IMR-90 (cell line): ENCODE measurements at regions not wholly inside any gene's neighbourhood (a gene's known extent, or its start where the extent isn't known, plus 50 kb on each side); places are given as distances from the start of the nearest gene placed in this dataset.
A peak's percentile ranks its signal among the peaks of the same experiment; 100 is the strongest.

ENCODE experiments used
- ATAC-seq: fragments of 200-7000 bp; cut with Tn5 transposase; 2 replicates; pipeline ENCODE4 v1.9.1; 2020; ENCODE audit warnings: low read depth, mild to moderate bottlenecking, moderate library complexity
- BruUV-seq: library from RNA; stranded (reverse); fragments of 400-500 nt; replicated peaks from 2 replicates; lab custom pipeline; 2021; lab: Mats Ljungman, UMichigan
- CTCF ChIA-PET: fragments of 300-600 bp; formaldehyde crosslinking; extraction: SDS; loops from one replicate; lab custom pipeline; 2021; ENCODE audit warnings: antibody characterized with exemption; lab: Yijun Ruan, JAX
- POLR2A ChIA-PET: fragments of 300-600 bp; sonication (Branson Sonifier 250); formaldehyde crosslinking; loops from one replicate; lab custom pipeline; 2022; ENCODE audit warnings: antibody characterized with exemption; ENCODE audit not compliant: unreplicated experiment; lab: Charles Lee
- DNase-seq: peaks from one replicate; pipeline ENCODE4 v3.0.0; 2013
- H2AFZ ChIP-seq: replicated peaks from 2 replicates; pipeline ENCODE3; 2013; ENCODE audit warnings: low read length, mild to moderate bottlenecking; ENCODE audit not compliant: poor library complexity
- H2AK5ac ChIP-seq: 2 replicates; pipeline ENCODE4 v1.6.1; 2013; ENCODE audit warnings: low read depth, low read length, inconsistent platforms
- H2AK9ac ChIP-seq: replicated peaks from 2 replicates; pipeline ENCODE3; 2013; ENCODE audit warnings: mild to moderate bottlenecking, low read depth, low read length, moderate library complexity; ENCODE audit not compliant: poor library complexity
- H2BK120ac ChIP-seq: 2 replicates; pipeline ENCODE4 v1.6.1; 2013; ENCODE audit warnings: low read depth, low read length, inconsistent platforms
- H2BK15ac ChIP-seq: 3 replicates; pipeline ENCODE4 v1.6.1; 2013; ENCODE audit warnings: low read depth, low read length, inconsistent platforms
- H2BK20ac ChIP-seq: 2 replicates; pipeline ENCODE4 v1.6.1; 2013; ENCODE audit warnings: low read depth, mild to moderate bottlenecking, inconsistent platforms, low read length, moderate library complexity
- H2BK5ac ChIP-seq: 2 replicates; pipeline ENCODE4 v1.6.1; 2013; ENCODE audit warnings: mild to moderate bottlenecking, low read depth, low read length, inconsistent platforms; ENCODE audit not compliant: poor library complexity, severe bottlenecking
- H3K14ac ChIP-seq: replicated peaks from 2 replicates; pipeline ENCODE4 v1.6.1; 2013; ENCODE audit warnings: low read depth, low read length, inconsistent platforms
- H3K18ac ChIP-seq: 2 replicates; pipeline ENCODE4 v1.6.1; 2013; ENCODE audit warnings: low read depth, low read length, control low read depth
- H3K23ac ChIP-seq: 2 replicates; pipeline ENCODE4 v1.6.1; 2013; ENCODE audit warnings: low read depth, low read length, inconsistent platforms
- H3K27ac ChIP-seq: 2 replicates; pipeline ENCODE4 v1.5.1; 2013; ENCODE audit warnings: mild to moderate bottlenecking, control low read depth, low read length; ENCODE audit not compliant: insufficient read depth
- H3K27me3 ChIP-seq: 2 replicates; pipeline ENCODE4 v1.6.1; 2013; ENCODE audit warnings: low read length; ENCODE audit not compliant: control insufficient read depth, insufficient read depth
- H3K36me3 ChIP-seq: 2 replicates; pipeline ENCODE4 v1.6.1; 2013; ENCODE audit warnings: low read length, mixed read lengths; ENCODE audit not compliant: control insufficient read depth, insufficient read depth
- H3K4ac ChIP-seq: 2 replicates; pipeline ENCODE4 v1.6.1; 2013; ENCODE audit warnings: low read depth, low read length, inconsistent platforms
- H3K4me1 ChIP-seq: 2 replicates; pipeline ENCODE4 v1.6.1; 2013; ENCODE audit warnings: low read length, mixed read lengths; ENCODE audit not compliant: control insufficient read depth, insufficient read depth
- H3K4me2 ChIP-seq: 2 replicates; pipeline ENCODE4 v1.6.1; 2013; ENCODE audit warnings: low read depth, mild to moderate bottlenecking, control low read depth, low read length, moderate library complexity
- H3K4me3 ChIP-seq: 2 replicates; pipeline ENCODE4 v1.5.1; 2013; ENCODE audit warnings: low read depth, mild to moderate bottlenecking, control low read depth, low read length, moderate library complexity; ENCODE audit not compliant: insufficient read depth
- H3K56ac ChIP-seq: 2 replicates; pipeline ENCODE4 v1.6.1; 2013; ENCODE audit warnings: low read length, inconsistent platforms; ENCODE audit not compliant: insufficient read depth; ENCODE audit errors: extremely low read depth
- H3K79me1 ChIP-seq, 2 experiments: 2 replicates each; pipeline ENCODE4 v1.6.1; 2013; ENCODE audit warnings: low read length in 2 of 2, inconsistent platforms in 1 of 2, low read depth in 1 of 2
- H3K9ac ChIP-seq: 2 replicates; pipeline ENCODE4 v1.6.1; 2013; ENCODE audit warnings: low read depth, low read length, control low read depth
- H3K9me1 ChIP-seq: 2 replicates; pipeline ENCODE4 v1.6.1; 2013; ENCODE audit warnings: low read length, inconsistent platforms; ENCODE audit not compliant: insufficient read depth
- H3K9me3 ChIP-seq: 2 replicates; pipeline ENCODE4 v1.6.1; 2013; ENCODE audit warnings: low read length; ENCODE audit not compliant: control insufficient read depth, insufficient read depth
- H4K20me1 ChIP-seq: 2 replicates; pipeline ENCODE4 v1.6.1; 2013; ENCODE audit warnings: low read length, inconsistent platforms; ENCODE audit not compliant: insufficient read depth
- H4K5ac ChIP-seq: 2 replicates; pipeline ENCODE4 v1.6.1; 2013; ENCODE audit warnings: mild to moderate bottlenecking, low read depth, low read length, control low read depth
- H4K8ac ChIP-seq, 2 experiments: 2 replicates each; pipeline ENCODE4 v1.6.1; 2013; ENCODE audit warnings: low read depth in 2 of 2, low read length in 2 of 2, control low read depth in 1 of 2, inconsistent platforms in 1 of 2
- H4K91ac ChIP-seq: 2 replicates; pipeline ENCODE4 v1.6.1; 2013; ENCODE audit warnings: low read depth, low read length, inconsistent platforms; ENCODE audit not compliant: insufficient read depth
- BHLHE40 ChIP-seq: fragments of 150-350 bp; IDR thresholded peaks from 2 replicates; pipeline ENCODE4 v1.6.1; 2016; ENCODE audit warnings: mild to moderate bottlenecking, low read depth, low read length
- CHD1 ChIP-seq: IDR thresholded peaks from 2 replicates; pipeline ENCODE4 v1.6.1; 2012; ENCODE audit warnings: low read depth, low read length, improper control_type of control experiment
- CTCF ChIP-seq: conservative IDR thresholded peaks from 2 replicates; pipeline ENCODE4 v1.5.1; 2012; ENCODE audit warnings: mild to moderate bottlenecking, low read depth, low read length, improper control_type of control experiment
- MAFK ChIP-seq: IDR thresholded peaks from 2 replicates; pipeline ENCODE4 v1.6.1; 2012; ENCODE audit warnings: low read depth, low read length, improper control_type of control experiment
- MAZ ChIP-seq: IDR thresholded peaks from 2 replicates; pipeline ENCODE4 v1.6.1; 2012; ENCODE audit warnings: low read depth, mild to moderate bottlenecking, low read length, improper control_type of control experiment, moderate library complexity, borderline replicate concordance
- RAD21 ChIP-seq: IDR thresholded peaks from 2 replicates; pipeline ENCODE4 v1.6.1; 2012; ENCODE audit warnings: low read length, improper control_type of control experiment
- RCOR1 ChIP-seq: IDR thresholded peaks from 2 replicates; pipeline ENCODE4 v1.6.1; 2012; ENCODE audit warnings: mild to moderate bottlenecking, low read length, improper control_type of control experiment; ENCODE audit not compliant: insufficient replicate concordance
- RFX5 ChIP-seq: IDR thresholded peaks from 2 replicates; pipeline ENCODE4 v1.8.0; 2012; ENCODE audit warnings: low read depth, mild to moderate bottlenecking, low read length, moderate library complexity
- SMC3 ChIP-seq: fragments of 150-350 bp; IDR thresholded peaks from 2 replicates; pipeline ENCODE4 v1.6.1; 2016; ENCODE audit warnings: low read depth, mild to moderate bottlenecking, antibody characterized with exemption, low read length, moderate library complexity
- USF2 ChIP-seq: fragments of 150-350 bp; IDR thresholded peaks from 2 replicates; pipeline ENCODE4 v1.6.1; 2017; ENCODE audit warnings: mild to moderate bottlenecking, antibody characterized with exemption, low read length, low read depth
- WGBS, 2 experiments: methylation state at CpG; one replicate each; pipeline versions ENCODE4 v1.1.5 to v1.1.7; 2013; ENCODE audit warnings: missing lambda C conversion rate in 2 of 2; ENCODE audit not compliant: insufficient read length in 1 of 2; ENCODE audit errors: extremely low coverage in 2 of 2; 5-methylcytosine and 5-hydroxymethylcytosine counted together
- dilution Hi-C: fragments of 300-500 bp; cut with HindIII; formaldehyde crosslinking; loops from one replicate; pipeline ENCODE4 v1.14.3; 2018; ENCODE audit warnings: low sequenced_read_pairs; ENCODE audit not compliant: unreplicated experiment
- in situ Hi-C: fragments of 300-500 bp; cut with MboI; formaldehyde crosslinking; loops from 3 replicates; pipeline ENCODE4 v1.14.3; 2019; ENCODE audit warnings: low sequenced_read_pairs, inconsistent platforms, mixed read lengths
- intact Hi-C: fragments of 100-400 bp; cut with micrococcal nuclease; formaldehyde crosslinking; loops from 2 replicates; pipeline ENCODE4 v1.10.0; 2022

- Histone ChIP-seq H2BK120ac (no peak overlapping the region), H3K14ac (no peak overlapping the region; the same call in 1 of the 2 replicates), H3K23ac (0 out of 2 replicates have a peak overlapping the region, but pooled peaks have one; percentile 29), H3K18ac (peak overlapping the region; percentile 20; the same call in 1 of the 2 replicates), H3K27ac (no peak overlapping the region), H4K91ac (no peak overlapping the region), H2AK9ac (no peak overlapping the region), H2BK5ac (no peak overlapping the region), H4K8ac (no peak overlapping the region), H3K9me3 (no peaks in the 10 kb centered on the region; the same call in 1 of the 2 replicates), H3K9me1 (no peaks in the 10 kb centered on the region), H2AK5ac (peak overlapping the region; percentile 8; the same call in 1 of the 2 replicates), H3K4me3 (no peak overlapping the region), H3K56ac (no peak overlapping the region), H2BK15ac (no peak overlapping the region), H3K4me2 (no peak overlapping the region; the same call in 1 of the 2 replicates), H3K4me1 (peaks cover 15% of the 10 kb centered on the region), H3K4ac (no peak overlapping the region), H3K27me3 (no peaks in the 10 kb centered on the region), H3K36me3 (no peaks in the 10 kb centered on the region), H3K79me1 (no peaks in the 10 kb centered on the region), H3K9ac (no peak overlapping the region), H2AFZ (no peak overlapping the region), H4K5ac (peak overlapping the region; percentile 44; the same call in 1 of the 2 replicates), H4K20me1 (no peaks in the 10 kb centered on the region), H2BK20ac (no peak overlapping the region)
- no peak for DNase-seq
- in situ Hi-C loops (no loop called here), intact Hi-C loops (no loop called here), dilution Hi-C loops (no loop called here)
- no TSS peak for BruUV-seq
- CTCF ChIA-PET = interaction anchor here (0.6 kb wide), 1 partner anchor 20 kb away, joined by 3 read pairs; no protein-coding TSS in a partner anchor
- no peak for ATAC-seq
- TF ChIP-seq RFX5 (no peak), SMC3 (no peak), CTCF (no peak), MAFK (no peak), RAD21 (no peak), BHLHE40 (no peak), CHD1 (no peak), MAZ (no peak), RCOR1 (no peak), USF2 (no peak)
- WGBS, 2 experiments = 56% methylated on average over 7 of the region's 12 CpGs; no CpG with 5 or more reads in 1 of the 2 experiments
- POLR2A ChIA-PET = no interaction called here
Observed at GRCh38 chr13:23992781-23993679, 95.7 kb upstream of the C1QTNF9B start.
